ENCODE measurements at regions not wholly inside any gene's neighbourhood (a gene's known extent, or its start where the extent isn't known, plus 50 kb on each side); places are given as distances from the start of the nearest gene placed in this dataset.
"Not testable (repeated sequence)": the region's sequence is repeated elsewhere in the genome, so short reads cannot be mapped to it uniquely, and the experiment has no call there.

GRCh38 chr1:118487091-118487490 lies 302.1 kb upstream of the SPAG17 start:
- DNase-seq (ENCODE audit: low read depth) = no peak
- in situ Hi-C loops (cut with HindIII; ENCODE audit: low pct_unique_long_range_greater_than_20kb, low sequenced_read_pairs) = no loop called here

DNA sequence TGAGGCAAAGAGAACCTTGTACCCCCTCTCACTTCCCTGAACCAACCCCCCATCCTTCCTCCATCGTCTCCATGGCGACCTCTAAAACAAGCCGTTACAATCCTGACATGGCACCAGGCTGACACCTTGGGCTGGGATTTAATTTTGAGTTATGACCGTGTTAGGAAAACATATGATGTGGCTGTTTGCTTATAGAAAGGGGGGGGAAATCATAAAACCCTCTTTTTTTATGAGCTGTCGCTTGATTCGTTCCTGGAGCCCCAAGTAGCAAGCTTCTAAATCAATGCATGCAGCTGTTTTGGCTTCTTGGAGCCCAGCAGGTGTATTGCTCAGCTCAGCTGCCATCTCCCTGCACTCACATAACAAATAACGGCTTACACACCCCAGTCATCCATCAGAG lies 301.2 kb upstream of the SPAG17 start:
- no peak for DNase-seq (ENCODE audit: low read depth)
- in situ Hi-C loops (cut with HindIII; ENCODE audit: low pct_unique_long_range_greater_than_20kb, low sequenced_read_pairs) = no loop called here

DNA sequence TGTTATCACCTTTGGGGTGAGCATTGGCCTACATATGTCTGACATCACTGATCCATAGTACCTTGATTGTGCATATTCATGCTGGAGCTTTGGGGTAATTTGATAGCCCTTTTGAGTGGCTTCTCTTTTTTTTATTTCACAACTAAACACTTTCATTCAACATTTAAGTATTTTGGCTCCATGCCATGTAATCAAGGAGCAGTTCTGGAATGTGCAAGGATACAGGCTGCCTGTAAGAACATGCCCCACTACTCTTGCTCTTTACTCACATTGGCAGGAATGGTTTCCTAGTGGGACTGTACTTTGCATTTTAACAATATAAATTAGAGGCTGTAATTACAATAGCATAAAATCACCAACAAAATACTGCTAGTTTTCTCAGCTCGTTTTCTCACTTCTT lies 300.7 kb upstream of the SPAG17 start:
- DNase-seq (ENCODE audit: low read depth) = no peak
- in situ Hi-C loops (cut with HindIII; ENCODE audit: low pct_unique_long_range_greater_than_20kb, low sequenced_read_pairs) = no loop called here

- DNase-seq (ENCODE audit: low read depth) = no peak
- in situ Hi-C loops (cut with HindIII; ENCODE audit: low pct_unique_long_range_greater_than_20kb, low sequenced_read_pairs) = no loop called here
These were observed 299.9 kb upstream of the SPAG17 start for GRCh38 chr1:118484893-118485292.

DNA sequence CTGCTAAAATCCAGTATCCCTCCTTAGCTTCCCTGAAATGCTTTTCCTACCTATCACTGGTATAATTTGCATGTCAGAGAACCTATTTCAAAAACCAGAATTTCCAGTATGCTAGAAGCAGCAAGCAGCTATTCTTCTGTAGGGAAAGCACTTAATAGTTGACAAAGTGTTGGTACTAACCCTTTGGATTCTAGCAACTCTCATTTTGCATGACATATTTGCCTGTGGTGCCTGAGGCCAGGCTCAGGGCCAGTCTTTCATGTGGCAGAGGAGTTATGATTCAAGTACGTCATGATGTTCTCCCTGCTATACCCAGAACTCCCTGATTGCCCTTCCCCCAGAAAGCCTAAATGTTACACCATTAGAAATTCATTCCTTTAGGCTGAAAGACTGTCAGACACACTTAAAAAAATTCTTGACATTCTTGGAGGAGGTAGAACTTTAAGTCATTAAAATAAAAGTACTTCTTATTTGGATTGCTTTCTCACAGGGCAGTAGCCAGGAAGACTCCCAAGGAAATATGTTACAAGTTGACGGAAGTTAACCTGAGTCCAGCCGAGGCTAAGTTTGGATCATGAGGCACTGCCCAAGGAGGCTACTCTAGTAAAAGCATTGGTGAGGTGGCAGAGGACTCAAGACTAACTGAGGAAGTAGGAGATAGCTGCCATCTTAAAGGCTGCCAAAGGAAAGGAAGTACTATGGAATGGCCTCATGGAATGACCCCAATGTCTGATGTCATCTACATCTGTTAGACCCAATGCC lies 298.4 kb upstream of the SPAG17 start:
- in situ Hi-C loops (cut with HindIII; ENCODE audit: low pct_unique_long_range_greater_than_20kb, low sequenced_read_pairs) = no loop called here
- DNase-seq (ENCODE audit: low read depth) = no peak

DNA sequence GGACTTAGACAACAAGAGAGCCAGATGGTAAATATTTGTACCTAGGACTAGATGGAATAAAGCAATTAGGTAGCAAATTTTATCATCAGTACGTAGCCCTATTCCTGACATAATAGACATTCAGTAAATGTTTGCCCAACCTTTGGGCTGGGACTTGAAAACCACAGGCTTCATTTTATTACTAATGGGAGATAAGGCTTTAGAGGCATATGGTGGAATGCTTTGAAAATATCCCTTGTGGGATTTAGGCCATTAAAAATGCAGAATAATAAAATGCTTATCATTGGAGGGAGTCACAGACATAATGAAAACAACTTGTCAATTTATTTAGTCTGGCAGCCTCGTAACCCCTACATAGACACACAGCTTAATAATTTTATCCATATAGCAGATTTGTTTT lies 296.1 kb upstream of the SPAG17 start:
- in situ Hi-C loops (cut with HindIII; ENCODE audit: low pct_unique_long_range_greater_than_20kb, low sequenced_read_pairs) = no loop called here
- DNase-seq (ENCODE audit: low read depth) = no peak

DNA sequence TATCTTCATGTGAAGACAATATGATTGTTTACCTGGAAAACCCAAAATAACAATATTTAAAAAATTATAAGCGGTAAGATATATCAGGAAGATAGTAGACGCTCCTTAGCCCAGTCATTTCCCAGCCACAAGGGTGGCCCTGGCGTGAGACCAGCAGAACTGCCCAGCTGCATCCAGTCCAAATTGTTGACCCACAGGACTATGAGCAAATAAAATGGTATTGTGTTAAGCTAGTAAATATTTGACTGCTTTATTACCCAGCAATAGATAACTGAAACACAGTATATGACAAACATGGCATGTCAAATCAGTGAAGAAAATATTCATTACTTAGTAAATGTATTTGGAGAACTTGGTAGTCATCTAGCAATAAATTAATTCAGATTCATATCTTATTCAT lies 294.3 kb upstream of the SPAG17 start:
- in situ Hi-C loops (cut with HindIII; ENCODE audit: low pct_unique_long_range_greater_than_20kb, low sequenced_read_pairs) = no loop called here
- DNase-seq (ENCODE audit: low read depth) = no peak

DNA sequence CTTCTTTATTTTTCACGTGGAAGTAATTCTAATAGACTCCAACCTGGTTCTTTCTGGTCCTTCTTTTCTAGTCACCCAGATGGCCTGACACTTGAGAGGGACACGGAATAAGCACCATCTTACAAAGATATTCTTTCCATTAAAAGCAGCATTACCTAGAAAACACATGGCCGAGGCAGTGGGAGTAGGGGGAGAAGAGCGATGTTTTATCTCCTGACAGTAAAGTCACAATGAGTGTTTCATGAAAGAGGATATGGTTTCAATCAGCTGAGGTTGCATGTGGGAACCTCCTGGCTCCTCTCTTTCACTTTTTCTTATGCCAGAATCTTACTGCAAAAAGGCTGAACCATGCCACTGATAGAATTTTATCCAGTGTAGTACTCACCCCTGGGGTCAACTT lies 288.8 kb upstream of the SPAG17 start:
- no peak for DNase-seq (ENCODE audit: low read depth)
- in situ Hi-C loops (cut with HindIII; ENCODE audit: low pct_unique_long_range_greater_than_20kb, low sequenced_read_pairs) = no loop called here

- DNase-seq (ENCODE audit: low read depth); in situ Hi-C loops (cut with HindIII; ENCODE audit: low pct_unique_long_range_greater_than_20kb, low sequenced_read_pairs): not testable (repeated sequence)
These were observed 279.4 kb upstream of the SPAG17 start for GRCh38 chr1:118464460-118464859.

DNA sequence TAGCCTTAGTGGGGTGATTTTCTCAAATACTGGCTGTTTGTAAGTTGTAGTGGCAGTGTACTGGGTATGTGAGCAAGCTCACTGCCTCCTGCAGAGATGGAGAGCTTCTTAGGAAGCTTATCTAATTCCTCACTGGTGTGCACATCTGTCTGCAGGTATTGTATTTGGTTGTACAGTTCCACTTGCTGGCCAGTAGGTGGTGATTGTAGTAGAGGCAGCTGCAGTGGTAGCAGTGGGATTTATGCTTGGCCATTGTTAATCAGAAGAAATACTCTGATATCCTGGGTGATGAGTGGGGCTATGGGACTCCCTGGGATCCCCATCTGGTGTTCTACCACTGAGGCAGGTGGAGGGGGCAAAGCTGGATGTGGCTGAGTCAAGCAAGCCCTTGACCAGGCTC lies 276.1 kb upstream of the SPAG17 start:
- no peak for DNase-seq (ENCODE audit: low read depth)
- in situ Hi-C loops (cut with HindIII; ENCODE audit: low pct_unique_long_range_greater_than_20kb, low sequenced_read_pairs) = no loop called here

GRCh38 chr1:118459871-118460270 lies 274.8 kb upstream of the SPAG17 start:
- in situ Hi-C loops (cut with HindIII; ENCODE audit: low pct_unique_long_range_greater_than_20kb, low sequenced_read_pairs) = no loop called here
- no peak for DNase-seq (ENCODE audit: low read depth)

- in situ Hi-C loops (cut with HindIII; ENCODE audit: low pct_unique_long_range_greater_than_20kb, low sequenced_read_pairs); DNase-seq (ENCODE audit: low read depth): not testable (repeated sequence)
These were observed 268.8 kb upstream of the SPAG17 start for GRCh38 chr1:118453856-118454255.

- in situ Hi-C loops (cut with HindIII; ENCODE audit: low pct_unique_long_range_greater_than_20kb, low sequenced_read_pairs) = no loop called here
- no peak for DNase-seq (ENCODE audit: low read depth)
These were observed 260.1 kb upstream of the SPAG17 start for GRCh38 chr1:118445156-118445555.

DNA sequence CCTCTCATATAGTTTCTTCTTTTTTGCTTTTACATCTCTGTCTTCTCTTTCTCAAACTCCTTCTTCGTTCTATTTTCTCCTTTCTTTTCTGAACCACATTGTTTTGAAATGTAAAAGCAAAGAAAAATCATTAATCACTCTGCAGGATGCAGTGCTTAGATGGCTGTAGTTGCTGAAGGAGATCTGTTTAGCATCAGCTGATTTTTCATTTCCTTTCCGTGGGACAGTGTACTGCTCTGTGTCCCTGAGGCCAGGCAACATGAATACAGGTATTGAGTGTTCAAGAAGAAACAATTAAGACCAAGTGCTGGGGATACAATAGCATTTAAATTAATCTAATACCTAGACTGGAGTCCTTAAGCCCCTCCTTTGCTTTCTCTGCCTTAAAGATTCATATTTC lies 257.2 kb upstream of the SPAG17 start:
- DNase-seq (ENCODE audit: low read depth) = no peak
- in situ Hi-C loops (cut with HindIII; ENCODE audit: low pct_unique_long_range_greater_than_20kb, low sequenced_read_pairs) = no loop called here

DNA sequence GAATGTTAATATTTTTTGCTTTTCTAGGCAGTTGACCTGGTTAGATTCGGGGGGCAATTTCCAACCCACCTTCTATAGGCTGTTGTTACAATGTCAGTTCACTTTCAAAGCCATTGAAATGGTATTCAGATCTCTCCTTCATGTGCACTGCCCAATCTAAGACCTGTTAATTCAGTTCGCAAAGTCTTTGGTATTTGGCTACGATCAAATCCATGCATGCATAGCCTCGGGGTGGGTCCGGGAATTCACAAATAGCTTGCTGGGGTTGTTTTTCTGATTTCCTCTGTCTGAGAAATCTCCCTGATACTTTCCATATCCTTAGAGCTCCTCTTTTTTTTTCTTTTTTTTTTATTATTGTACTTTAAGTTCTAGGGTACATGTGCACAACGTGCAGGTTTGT lies 252.6 kb upstream of the SPAG17 start:
- DNase-seq (ENCODE audit: low read depth) = no peak
- in situ Hi-C loops (cut with HindIII; ENCODE audit: low pct_unique_long_range_greater_than_20kb, low sequenced_read_pairs) = no loop called here

DNA sequence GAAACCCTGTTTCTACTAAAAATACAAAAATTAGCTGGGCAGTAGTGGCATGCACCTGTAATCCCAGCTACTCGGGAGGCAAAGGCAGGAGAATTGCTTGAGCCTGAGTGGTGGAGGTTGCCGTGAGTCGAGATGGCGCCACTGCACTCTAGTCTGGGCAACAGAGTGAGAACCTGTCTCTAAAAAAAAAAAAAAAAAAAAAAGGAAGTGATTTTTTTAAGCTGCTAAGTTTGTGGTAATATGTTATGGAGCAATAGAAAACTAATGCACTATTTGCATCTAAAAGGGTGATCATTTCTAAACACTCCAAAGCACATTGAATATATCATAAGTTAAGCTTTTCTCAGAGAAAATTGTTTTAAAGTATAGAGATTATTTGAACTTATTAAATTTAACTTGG lies 244.8 kb upstream of the SPAG17 start:
- no peak for DNase-seq (ENCODE audit: low read depth)
- in situ Hi-C loops (cut with HindIII; ENCODE audit: low pct_unique_long_range_greater_than_20kb, low sequenced_read_pairs) = no loop called here

DNA sequence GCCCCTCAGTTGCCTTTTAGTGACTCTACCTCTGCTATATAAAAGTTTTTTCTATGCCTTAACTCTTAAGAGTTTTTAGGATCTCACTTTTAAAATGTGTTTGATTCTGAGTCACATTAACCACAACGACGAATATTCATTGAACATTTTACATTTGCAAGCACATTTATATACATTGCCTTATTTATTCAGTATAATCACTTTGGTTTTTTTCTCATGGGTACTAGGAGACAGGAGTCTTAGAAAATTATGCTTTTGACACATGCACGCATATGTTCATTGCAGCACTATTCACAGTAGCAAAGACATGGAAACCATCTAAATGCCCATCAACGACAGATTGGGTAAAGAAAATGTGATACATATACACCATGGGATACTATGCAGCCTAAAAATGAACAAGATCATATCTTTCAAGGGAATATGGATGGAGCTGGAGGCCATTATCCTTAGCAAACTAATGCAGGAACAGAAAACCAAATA lies 236.9 kb upstream of the SPAG17 start:
- in situ Hi-C loops (cut with HindIII; ENCODE audit: low pct_unique_long_range_greater_than_20kb, low sequenced_read_pairs) = no loop called here
- DNase-seq (ENCODE audit: low read depth) = no peak

- in situ Hi-C loops (cut with HindIII; ENCODE audit: low pct_unique_long_range_greater_than_20kb, low sequenced_read_pairs) = no loop called here
- no peak for DNase-seq (ENCODE audit: low read depth)
These were observed 219.0 kb upstream of the SPAG17 start for GRCh38 chr1:118404024-118404423.

GRCh38 chr1:118397496-118397859 lies 212.4 kb upstream of the SPAG17 start:
- in situ Hi-C loops (cut with HindIII; ENCODE audit: low pct_unique_long_range_greater_than_20kb, low sequenced_read_pairs) = no loop called here
- DNase-seq (ENCODE audit: low read depth) = no peak

DNA sequence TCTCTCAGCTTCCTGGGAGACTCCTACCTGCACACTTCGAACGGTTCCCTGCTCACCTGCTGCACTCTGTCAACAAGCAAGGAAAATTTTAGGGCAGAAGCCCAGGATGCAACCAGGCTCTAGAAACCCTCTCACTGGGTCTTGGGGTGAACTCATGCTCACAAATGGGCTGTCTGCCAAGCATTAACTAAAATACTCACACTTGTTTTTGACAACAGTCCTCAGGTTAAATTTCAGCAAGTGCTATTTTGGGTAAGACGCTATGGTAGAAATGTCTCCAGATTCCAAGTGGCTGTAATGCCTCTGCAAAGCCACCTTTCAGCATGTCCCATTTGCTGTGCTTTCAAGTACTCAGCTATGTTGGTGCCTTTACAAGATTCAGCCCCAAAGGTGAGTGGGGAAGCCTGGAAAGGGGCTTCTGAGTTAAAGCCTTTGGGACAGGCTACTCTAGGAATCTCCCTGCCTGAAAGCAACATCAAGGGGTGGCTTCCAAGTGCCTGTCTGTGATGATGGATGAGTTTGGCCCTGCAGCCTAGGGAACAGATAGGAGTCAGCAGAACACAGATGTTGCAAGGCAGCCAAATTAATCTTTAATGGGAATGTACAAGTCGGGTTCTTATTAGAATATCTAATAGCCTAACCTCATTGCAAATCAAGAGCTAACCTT lies 211.9 kb upstream of the SPAG17 start:
- in situ Hi-C loops (cut with HindIII; ENCODE audit: low pct_unique_long_range_greater_than_20kb, low sequenced_read_pairs) = no loop called here

More for the DNA sequence above, 211.9 kb upstream of the SPAG17 start:
- no peak for DNase-seq (ENCODE audit: low read depth)

Data from Caki2 (cell line).